OCI-LY3 (cell line): ENCODE measurements at regions not wholly inside any gene's neighbourhood (a gene's known extent, or its start where the extent isn't known, plus 50 kb on each side); places are given as distances from the start of the nearest gene placed in this dataset.

ENCODE experiments used
- CTCF ChIP-seq: fragments of 200-600, 300-600 bp; sonication (generic); IDR thresholded peaks from 2 replicates; pipeline ENCODE4 v1.5.1; 2014; ENCODE audit warnings: antibody characterized with exemption, low read length, low read depth
- EZH2phosphoT487 ChIP-seq: fragments of 200-600 bp; shearing (Covaris generic); IDR thresholded peaks from 2 replicates; pipeline ENCODE4 v1.6.1; 2018; ENCODE audit warnings: antibody characterized with exemption, mixed run types, low read depth

GRCh38 chr4:4740071-4740470 is 119.4 kb upstream of the MSX1 start:
- TF ChIP-seq CTCF, result no peak
- no peak for TF ChIP-seq EZH2phosphoT487
